Psoas muscle (tissue), 7 donors: ENCODE measurements at regions not wholly inside any gene's neighbourhood (a gene's known extent, or its start where the extent isn't known, plus 50 kb on each side); places are given as distances from the start of the nearest gene placed in this dataset.

Experiments used
- ATAC-seq, 4 donors: fragments of 200-7000 bp; cut with Tn5 transposase; one replicate each; pipeline ENCODE4 v1.9.1; 2020; ENCODE audit warnings: moderate library complexity in 3 of 4, mild to moderate bottlenecking in 2 of 4
- DNase-seq, 2 donors: peaks; one replicate each; pipeline ENCODE4 v3.0.0-alpha.2; 2020
- H3K27ac ChIP-seq: fragments of 200-600 bp; one replicate; pipeline ENCODE4 v1.8.0; 2022
- H3K27me3 ChIP-seq, 3 donors: fragments of 200-600 bp in 1 of 3; one replicate each; pipeline versions ENCODE4 v1.6.1 to v1.8.0; 2013 to 2022; ENCODE audit warnings: low read length in 2 of 3, mild to moderate bottlenecking in 2 of 3, moderate library complexity in 1 of 3; ENCODE audit not compliant: insufficient read depth in 3 of 3
- H3K36me3 ChIP-seq, 2 donors: fragments of 200-600 bp in 1 of 2; one replicate each; pipeline versions ENCODE4 v1.6.1 to v1.8.0; 2013 to 2022; ENCODE audit warnings: low read depth in 1 of 2, mild to moderate bottlenecking in 1 of 2, moderate library complexity in 1 of 2; ENCODE audit not compliant: insufficient read depth in 1 of 2
- H3K4me1 ChIP-seq: fragments of 200-600 bp; one replicate; pipeline ENCODE4 v1.8.0; 2022
- H3K4me3 ChIP-seq: fragments of 200-600 bp; one replicate; pipeline ENCODE4 v1.8.0; 2022; ENCODE audit warnings: mild to moderate bottlenecking
- H3K9me3 ChIP-seq: fragments of 200-600 bp; one replicate; pipeline ENCODE4 v1.8.0; 2022
- CTCF ChIP-seq: fragments of 200-600 bp; IDR thresholded peaks from one replicate; pipeline ENCODE4 v1.8.0; 2022; ENCODE audit warnings: antibody characterized with exemption
- WGBS, 3 donors: extraction: QIAGEN DNeasy Blood & Tissue Kit; methylation state at CpG; one replicate each; pipeline versions ENCODE4 v1.1.6 to v1.1.7; 2013; 5-methylcytosine and 5-hydroxymethylcytosine counted together
- intact Hi-C, 2 donors: fragments of 100-400 bp; cut with DNase I; formaldehyde crosslinking; loops; one replicate each; pipeline versions ENCODE4 v1.11.0 to v1.14.2; 2022
- donor health status: healthy with polysubstance abuse.
- donor health status: DM: no; HTN: no; CAD: no; lungs with moderate emphysema.
- donor health status: Bipolar disorder and iron deficiency.
- donor health status: healthy.
- donor health status: DM: yes; HTN: yes; CAD: no.
- donor health status: DM: no; HTN: no; CAD: no.
- donor health status: DM: yes; HTN: yes; CAD: no.

DNA sequence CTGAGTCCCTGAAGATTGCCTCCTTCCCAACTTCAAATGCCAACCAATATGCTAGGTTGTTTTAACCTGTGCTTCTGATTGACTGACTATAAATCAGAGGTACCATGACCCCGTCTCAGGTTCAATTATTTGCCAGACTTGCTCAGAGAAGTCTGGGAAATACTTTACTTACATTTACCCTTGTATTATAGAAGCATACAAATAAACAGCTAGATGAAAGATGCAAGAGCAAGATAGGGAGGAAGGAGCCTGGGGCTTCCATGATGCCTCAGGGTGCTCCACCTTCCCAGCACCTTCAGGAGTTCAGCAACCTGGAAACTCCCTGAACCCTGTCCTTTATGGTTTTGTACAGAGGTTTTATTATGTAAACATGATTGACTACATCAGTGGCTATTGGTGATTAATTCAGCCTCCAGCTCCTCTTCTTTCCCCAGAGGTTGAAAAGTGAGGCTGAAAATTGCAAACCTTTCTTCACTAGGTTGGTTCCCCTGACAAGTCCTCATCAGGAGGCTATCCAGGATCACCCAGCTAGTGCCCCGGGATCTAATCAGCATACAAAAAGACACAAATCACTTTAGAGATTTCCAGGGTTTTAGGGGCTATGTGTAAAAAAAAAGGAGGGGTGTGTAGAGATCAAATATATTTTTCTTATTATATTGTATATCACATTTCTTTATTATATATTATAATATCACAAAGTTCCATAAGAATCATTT lies 547.7 kb downstream of the EPM2A start:
- Histone ChIP-seq H3K27me3 (no peaks in the 10 kb centered on the region), H3K4me3 (no peak overlapping the region), H3K27ac (no peak overlapping the region), H3K9me3 (peaks cover 7% of the 10 kb centered on the region), H3K4me1 (no peaks in the 10 kb centered on the region), H3K36me3 (no peaks in the 10 kb centered on the region)
- DNase-seq (no peak), ATAC-seq (no peak)
- intact Hi-C loops = no loop called here
- 37 to 45% (median 39%) methylated on average over 2 of the region's 2 CpGs for WGBS, 3 donors
- TF ChIP-seq CTCF = no peak

DNA sequence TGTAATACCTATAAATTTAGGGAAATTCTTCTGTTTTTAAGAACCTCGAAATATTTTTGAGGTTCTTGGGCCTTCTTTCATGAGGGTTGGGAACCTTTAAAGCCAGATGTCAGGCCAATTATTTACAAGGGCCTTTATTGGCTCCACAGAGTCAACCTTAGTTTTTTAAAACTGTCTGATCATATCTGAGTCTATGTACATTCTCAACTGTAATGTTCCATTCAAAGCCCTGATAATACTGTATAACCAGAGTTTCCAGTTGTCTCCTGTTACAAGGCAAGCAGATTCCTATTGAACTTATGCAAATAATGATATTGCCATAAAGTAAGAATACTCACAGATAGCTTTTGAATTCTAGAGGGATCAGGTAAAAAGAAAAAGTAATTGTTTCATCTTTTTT lies 545.5 kb downstream of the EPM2A start:
- WGBS, 3 donors = 68 to 84% (median 77%) methylated on average over 1 of the region's 1 CpG
- Histone ChIP-seq H3K4me3 (no peak overlapping the region), H3K36me3 (no peaks in the 10 kb centered on the region), H3K9me3 (peaks cover 5% of the 10 kb centered on the region), H3K27me3 (no peaks in the 10 kb centered on the region), H3K27ac (no peak overlapping the region), H3K4me1 (no peaks in the 10 kb centered on the region)
- intact Hi-C loops = no loop called here
- no peak for DNase-seq
- ATAC-seq = no peak
- TF ChIP-seq CTCF = no peak

DNA sequence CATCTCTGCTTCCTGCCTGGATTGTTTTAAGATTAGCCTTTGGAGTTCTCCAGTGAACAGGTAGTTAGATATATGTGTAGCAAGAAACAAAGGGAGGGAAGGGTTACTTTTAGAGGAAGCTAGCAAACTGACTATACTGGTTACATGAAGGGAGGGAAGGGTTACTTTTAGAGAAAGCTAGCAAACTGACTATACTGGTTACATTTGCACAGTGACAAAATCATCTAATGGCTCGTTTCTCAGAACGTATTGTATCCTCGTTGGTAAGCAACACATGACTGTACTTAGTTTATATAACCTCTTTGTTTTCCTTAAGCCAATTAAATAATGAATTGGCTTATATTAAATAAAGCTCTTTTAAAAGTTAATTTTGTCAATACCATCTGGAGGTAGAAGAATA lies 540.9 kb downstream of the EPM2A start:
- no peaks in the 10 kb centered on the region for H3K27me3 ChIP-seq
- TF ChIP-seq CTCF = no peak
- no peaks in the 10 kb centered on the region for H3K4me1 ChIP-seq
- DNase-seq = no peak
- H3K27ac ChIP-seq = no peak overlapping the region
- no peak overlapping the region for H3K4me3 ChIP-seq
- ATAC-seq = no peak
- H3K36me3 ChIP-seq = no peaks in the 10 kb centered on the region
- 88 to 95% (median 91%) methylated on average over 3 of the region's 3 CpGs for WGBS, 3 donors
- H3K9me3 ChIP-seq = no peaks in the 10 kb centered on the region
- intact Hi-C loops = no loop called here

- no peak for TF ChIP-seq CTCF
- no peaks in the 10 kb centered on the region for H3K4me1 ChIP-seq
- no peak for ATAC-seq
- DNase-seq = no peak
- intact Hi-C loops = no loop called here
- WGBS, 3 donors = 24 to 45% (median 37%) methylated on average over 1 of the region's 1 CpG
- H3K27me3 ChIP-seq = no peaks in the 10 kb centered on the region
- no peak overlapping the region for H3K4me3 ChIP-seq
- H3K9me3 ChIP-seq = no peaks in the 10 kb centered on the region
- no peaks in the 10 kb centered on the region for H3K36me3 ChIP-seq
- no peak overlapping the region for H3K27ac ChIP-seq
These were observed 535.4 kb downstream of the EPM2A start for GRCh38 chr6:145199961-145200360.

GRCh38 chr6:145204301-145204700 lies 531.0 kb downstream of the EPM2A start:
- WGBS, 3 donors = 30 to 45% (median 33%) methylated on average over 2 of the region's 2 CpGs

More at GRCh38 chr6:145204301-145204700, 531.0 kb downstream of the EPM2A start:
- Histone ChIP-seq H3K27me3 (no peaks in the 10 kb centered on the region), H3K27ac (no peak overlapping the region), H3K4me3 (no peak overlapping the region), H3K4me1 (no peaks in the 10 kb centered on the region), H3K36me3 (no peaks in the 10 kb centered on the region), H3K9me3 (no peaks in the 10 kb centered on the region)
- intact Hi-C loops = no loop called here
- ATAC-seq (no peak), DNase-seq (no peak)
- no peak for TF ChIP-seq CTCF
